ENCODE measurements at regions not wholly inside any gene's neighbourhood (a gene's known extent, or its start where the extent isn't known, plus 50 kb on each side); places are given as distances from the start of the nearest gene placed in this dataset.

GRCh38 chr5:162410365-162410764, 342.8 kb downstream of the GABRG2 start:
- no peak for DNase-seq

GRCh38 chr5:162429142-162429541, 361.6 kb downstream of the GABRG2 start:
- intact Hi-C loops (cut with DNase I): no loop called here
- Histone ChIP-seq H3K4me1 (ENCODE audit: control insufficient read depth, insufficient read depth, low read length) (no peaks in the 10 kb centered on the region), H3K27ac (ENCODE audit: low read length) (no peak overlapping the region), H3K4me3 (ENCODE audit: low read length) (no peak overlapping the region), H3K9me3 (ENCODE audit: control insufficient read depth, low read length) (no peaks in the 10 kb centered on the region), H3K27me3 (ENCODE audit: control insufficient read depth, insufficient read depth) (no peaks in the 10 kb centered on the region)
- DNase-seq (no peak), ATAC-seq (no peak)

More at GRCh38 chr5:162410365-162410764, 342.8 kb downstream of the GABRG2 start:
- 56% methylated on average over 8 of the region's 8 CpGs for WGBS
- ATAC-seq: no peak
- Histone ChIP-seq H3K9me3 (ENCODE audit: control insufficient read depth, low read length) (no peaks in the 10 kb centered on the region), H3K27ac (ENCODE audit: low read length) (no peak overlapping the region), H3K27me3 (ENCODE audit: control insufficient read depth, insufficient read depth) (no peaks in the 10 kb centered on the region), H3K4me1 (ENCODE audit: control insufficient read depth, insufficient read depth, low read length) (no peaks in the 10 kb centered on the region), H3K4me3 (ENCODE audit: low read length) (no peak overlapping the region)
- intact Hi-C loops (cut with DNase I): no loop called here

GRCh38 chr5:162434281-162434680, 366.7 kb downstream of the GABRG2 start:
- no peaks in the 10 kb centered on the region for H3K4me1 ChIP-seq (ENCODE audit: control insufficient read depth, insufficient read depth, low read length)
- no peaks in the 10 kb centered on the region for H3K9me3 ChIP-seq (ENCODE audit: control insufficient read depth, low read length)
- no peak overlapping the region for H3K4me3 ChIP-seq (ENCODE audit: low read length)
- no peak for DNase-seq
- WGBS: 35% methylated on average over 1 of the region's 1 CpG
- intact Hi-C loops (cut with DNase I): no loop called here
- no peak overlapping the region for H3K27ac ChIP-seq (ENCODE audit: low read length)
- no peaks in the 10 kb centered on the region for H3K27me3 ChIP-seq (ENCODE audit: control insufficient read depth, insufficient read depth)
- no peak for ATAC-seq

- no peak for DNase-seq
- H3K4me3 ChIP-seq (ENCODE audit: low read length): no peak overlapping the region
- no peak for ATAC-seq
- intact Hi-C loops (cut with DNase I): no loop called here
- H3K27me3 ChIP-seq (ENCODE audit: control insufficient read depth, insufficient read depth): no peaks in the 10 kb centered on the region
- H3K4me1 ChIP-seq (ENCODE audit: control insufficient read depth, insufficient read depth, low read length): no peaks in the 10 kb centered on the region
- H3K9me3 ChIP-seq (ENCODE audit: control insufficient read depth, low read length): no peaks in the 10 kb centered on the region
- H3K27ac ChIP-seq (ENCODE audit: low read length): no peak overlapping the region
- WGBS: 66% methylated on average over 2 of the region's 2 CpGs
These were observed 368.5 kb downstream of the GABRG2 start for GRCh38 chr5:162436055-162436454.

- WGBS: 78% methylated on average over 6 of the region's 6 CpGs
- no peaks in the 10 kb centered on the region for H3K27me3 ChIP-seq (ENCODE audit: control insufficient read depth, insufficient read depth)
- H3K4me1 ChIP-seq (ENCODE audit: control insufficient read depth, insufficient read depth, low read length): no peaks in the 10 kb centered on the region
- ATAC-seq: no peak
- no peaks in the 10 kb centered on the region for H3K9me3 ChIP-seq (ENCODE audit: control insufficient read depth, low read length)
- DNase-seq: peak in 1 of 3 donors; percentile 27
- H3K4me3 ChIP-seq (ENCODE audit: low read length): no peak overlapping the region
- H3K27ac ChIP-seq (ENCODE audit: low read length): no peak overlapping the region
- intact Hi-C loops (cut with DNase I): no loop called here
These were observed 376.7 kb downstream of the GABRG2 start for GRCh38 chr5:162444129-162444762.

GRCh38 chr5:162456086-162456485, 388.5 kb downstream of the GABRG2 start:
- H3K9me3 ChIP-seq (ENCODE audit: control insufficient read depth, low read length): peaks cover 5% of the 10 kb centered on the region
- WGBS: 72% methylated on average over 4 of the region's 4 CpGs
- no peak overlapping the region for H3K27ac ChIP-seq (ENCODE audit: low read length)
- no peaks in the 10 kb centered on the region for H3K4me1 ChIP-seq (ENCODE audit: control insufficient read depth, insufficient read depth, low read length)
- intact Hi-C loops (cut with DNase I): no loop called here
- H3K4me3 ChIP-seq (ENCODE audit: low read length): no peak overlapping the region
- peak in 1 of 3 donors; percentile 14 for DNase-seq
- ATAC-seq: no peak
- H3K27me3 ChIP-seq (ENCODE audit: control insufficient read depth, insufficient read depth): no peaks in the 10 kb centered on the region

- Histone ChIP-seq H3K27me3 (ENCODE audit: control insufficient read depth, insufficient read depth) (no peaks in the 10 kb centered on the region), H3K4me3 (ENCODE audit: low read length) (no peak overlapping the region), H3K9me3 (ENCODE audit: control insufficient read depth, low read length) (no peaks in the 10 kb centered on the region), H3K27ac (ENCODE audit: low read length) (no peak overlapping the region), H3K4me1 (ENCODE audit: control insufficient read depth, insufficient read depth, low read length) (no peaks in the 10 kb centered on the region)
- ATAC-seq: no peak
- 60% methylated on average over 1 of the region's 1 CpG for WGBS
- no peak for DNase-seq
- intact Hi-C loops (cut with DNase I): no loop called here
These were observed 398.4 kb downstream of the GABRG2 start for GRCh38 chr5:162466011-162466410.

GRCh38 chr5:162473041-162473714, 405.6 kb downstream of the GABRG2 start:
- intact Hi-C loops (cut with DNase I): no loop called here
- ATAC-seq: no peak
- no peak for DNase-seq
- Histone ChIP-seq H3K4me3 (ENCODE audit: low read length) (no peak overlapping the region), H3K9me3 (ENCODE audit: control insufficient read depth, low read length) (no peaks in the 10 kb centered on the region), H3K4me1 (ENCODE audit: control insufficient read depth, insufficient read depth, low read length) (no peaks in the 10 kb centered on the region), H3K27ac (ENCODE audit: low read length) (no peak overlapping the region), H3K27me3 (ENCODE audit: control insufficient read depth, insufficient read depth) (no peaks in the 10 kb centered on the region)
- 54% methylated on average over 2 of the region's 2 CpGs for WGBS

- Histone ChIP-seq H3K4me1 (ENCODE audit: control insufficient read depth, insufficient read depth, low read length) (no peaks in the 10 kb centered on the region), H3K9me3 (ENCODE audit: control insufficient read depth, low read length) (no peaks in the 10 kb centered on the region), H3K27me3 (ENCODE audit: control insufficient read depth, insufficient read depth) (no peaks in the 10 kb centered on the region), H3K4me3 (ENCODE audit: low read length) (no peak overlapping the region), H3K27ac (ENCODE audit: low read length) (no peak overlapping the region)
- ATAC-seq (no peak), DNase-seq (no peak)
- intact Hi-C loops (cut with DNase I): no loop called here
These were observed 406.7 kb downstream of the GABRG2 start for GRCh38 chr5:162474239-162474638.

GRCh38 chr5:162484095-162484494, 416.5 kb downstream of the GABRG2 start:
- H3K9me3 ChIP-seq (ENCODE audit: control insufficient read depth, low read length): no peaks in the 10 kb centered on the region
- H3K27me3 ChIP-seq (ENCODE audit: control insufficient read depth, insufficient read depth): no peaks in the 10 kb centered on the region
- ATAC-seq: no peak
- no peak overlapping the region for H3K27ac ChIP-seq (ENCODE audit: low read length)
- H3K4me3 ChIP-seq (ENCODE audit: low read length): no peak overlapping the region
- intact Hi-C loops (cut with DNase I): no loop called here
- no peaks in the 10 kb centered on the region for H3K4me1 ChIP-seq (ENCODE audit: control insufficient read depth, insufficient read depth, low read length)
- WGBS: 95% methylated on average over 6 of the region's 6 CpGs
- DNase-seq: no peak

GRCh38 chr5:162484986-162485385, 417.4 kb downstream of the GABRG2 start:
- intact Hi-C loops (cut with DNase I): no loop called here
- no peak overlapping the region for H3K27ac ChIP-seq (ENCODE audit: low read length)
- 66% methylated on average over 5 of the region's 5 CpGs for WGBS
- H3K4me3 ChIP-seq (ENCODE audit: low read length): no peak overlapping the region
- no peaks in the 10 kb centered on the region for H3K9me3 ChIP-seq (ENCODE audit: control insufficient read depth, low read length)
- DNase-seq (no peak), ATAC-seq (no peak)
- H3K27me3 ChIP-seq (ENCODE audit: control insufficient read depth, insufficient read depth): no peaks in the 10 kb centered on the region
- no peaks in the 10 kb centered on the region for H3K4me1 ChIP-seq (ENCODE audit: control insufficient read depth, insufficient read depth, low read length)
